ENCODE measurements at regions not wholly inside any gene's neighbourhood (a gene's known extent, or its start where the extent isn't known, plus 50 kb on each side); places are given as distances from the start of the nearest gene placed in this dataset.
"Not testable (repeated sequence)": the region's sequence is repeated elsewhere in the genome, so short reads cannot be mapped to it uniquely, and the experiment has no call there.

DNA sequence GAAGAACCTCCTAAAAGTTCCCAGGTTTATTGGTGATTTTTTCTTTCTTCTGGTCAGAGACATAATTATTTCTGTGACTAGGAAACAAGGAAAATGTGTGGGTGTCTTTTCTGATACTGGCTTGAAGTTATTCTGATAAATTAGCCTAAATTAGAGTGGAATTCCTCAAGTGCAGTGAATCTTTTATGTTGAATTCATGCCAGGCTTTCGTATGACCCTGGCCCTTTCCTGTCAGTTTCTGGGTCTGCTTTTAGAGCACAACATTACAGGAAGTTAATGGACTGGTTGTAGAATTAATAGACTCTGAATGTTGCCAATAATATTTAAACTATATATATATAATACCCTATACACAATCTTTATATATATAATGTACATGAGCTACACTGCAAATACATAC is 230.6 kb upstream of the KIAA1217 start:
- Histone ChIP-seq H3K27ac (no peak overlapping the region), H3K4me1 (no peaks in the 10 kb centered on the region), H3K36me3 (no peaks in the 10 kb centered on the region), H3K9me3 (no peaks in the 10 kb centered on the region), H3K27me3 (no peaks in the 10 kb centered on the region), H3K4me3 (no peak overlapping the region)
- no peak for ATAC-seq
- no peak for DNase-seq
- intact Hi-C loops (cut with DNase I): no loop called here
- no peak for TF ChIP-seq CTCF (IDR thresholded peaks at IDR 0.05)

DNA sequence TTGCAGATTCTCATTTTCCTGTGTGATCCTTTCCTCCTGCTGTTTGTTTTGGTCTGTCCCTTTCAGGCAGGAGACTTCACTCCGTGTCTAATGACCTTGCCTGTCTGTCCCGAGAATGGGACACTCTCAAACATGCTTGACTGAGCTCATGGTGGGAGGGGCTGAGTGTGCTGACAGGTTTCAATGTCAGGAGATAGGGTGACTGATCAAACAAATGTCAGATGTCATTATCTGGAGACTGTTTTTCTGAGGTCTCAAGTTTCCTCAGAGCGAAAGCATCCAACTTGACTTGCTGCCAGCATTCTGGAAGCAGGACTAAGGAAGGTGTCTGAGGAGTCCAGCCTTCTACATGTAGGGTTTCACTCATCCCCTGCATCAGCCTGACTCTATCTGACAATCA is 228.8 kb upstream of the KIAA1217 start:
- H3K27ac ChIP-seq: no peak overlapping the region
- ATAC-seq (no peak), DNase-seq (peak in 1 of 4 donors; percentile 10)
- TF ChIP-seq CTCF (IDR thresholded peaks at IDR 0.05): no peak
- H3K4me3 ChIP-seq: no peak overlapping the region
- intact Hi-C loops (cut with DNase I): no loop called here
- no peaks in the 10 kb centered on the region for H3K36me3 ChIP-seq
- H3K27me3 ChIP-seq: no peaks in the 10 kb centered on the region
- no peaks in the 10 kb centered on the region for H3K9me3 ChIP-seq
- H3K4me1 ChIP-seq: no peaks in the 10 kb centered on the region

DNA sequence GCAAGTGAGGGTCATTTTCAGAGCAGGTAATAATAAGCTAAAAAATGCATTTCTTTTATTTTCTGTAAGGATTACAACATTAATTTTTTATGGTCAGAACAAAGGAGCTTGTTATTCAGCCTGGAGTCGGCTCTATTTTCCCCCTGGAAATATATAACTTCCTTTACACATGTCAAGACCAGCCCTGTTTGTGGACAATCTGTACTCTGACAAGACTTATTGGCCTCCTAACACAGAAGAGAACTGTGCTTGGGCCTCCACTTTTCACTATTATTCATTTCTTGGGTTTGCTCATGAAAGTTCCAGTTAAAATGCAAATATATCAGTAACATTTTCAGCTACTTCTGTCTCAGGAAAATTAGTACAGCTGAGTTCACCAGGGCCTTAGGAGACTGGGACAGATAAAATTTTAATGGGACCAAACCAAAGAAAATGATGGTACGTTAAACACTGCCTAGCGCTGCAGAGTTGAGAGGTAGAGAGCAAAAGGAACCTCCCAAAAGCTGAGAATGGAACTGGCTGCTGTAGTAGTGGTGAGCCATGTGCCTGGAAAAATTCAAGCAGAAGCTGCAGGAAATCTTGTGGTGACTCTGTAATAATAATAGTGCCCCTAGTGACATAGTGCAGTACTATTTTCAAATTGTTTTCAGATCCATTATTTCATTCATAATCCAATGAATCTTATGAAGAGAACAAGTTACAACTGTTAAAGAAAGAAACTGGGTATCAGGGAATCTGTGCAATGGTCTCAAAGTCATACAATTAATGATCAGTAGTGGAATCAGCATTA is 227.2 kb upstream of the KIAA1217 start:
- no peak for ATAC-seq
- H3K9me3 ChIP-seq: no peaks in the 10 kb centered on the region
- intact Hi-C loops (cut with DNase I): no loop called here

GRCh38 chr10:23984405-23984804 is 224.5 kb upstream of the KIAA1217 start:
- H3K27ac ChIP-seq; H3K27me3 ChIP-seq; H3K36me3 ChIP-seq; DNase-seq; ATAC-seq; H3K4me3 ChIP-seq; H3K9me3 ChIP-seq; intact Hi-C loops (cut with DNase I); H3K4me1 ChIP-seq: not testable (repeated sequence)

More for the DNA sequence above, 227.2 kb upstream of the KIAA1217 start:
- H3K27ac ChIP-seq: no peak overlapping the region
- no peak for DNase-seq
- H3K36me3 ChIP-seq: no peaks in the 10 kb centered on the region
- TF ChIP-seq CTCF (IDR thresholded peaks at IDR 0.05): no peak
- H3K27me3 ChIP-seq: no peaks in the 10 kb centered on the region
- H3K4me1 ChIP-seq: no peaks in the 10 kb centered on the region
- no peak overlapping the region for H3K4me3 ChIP-seq

- Histone ChIP-seq H3K27me3 (no peaks in the 10 kb centered on the region), H3K4me1 (no peaks in the 10 kb centered on the region), H3K27ac (no peak overlapping the region), H3K9me3 (no peaks in the 10 kb centered on the region), H3K36me3 (no peaks in the 10 kb centered on the region), H3K4me3 (no peak overlapping the region)
- intact Hi-C loops (cut with DNase I): no loop called here
- TF ChIP-seq CTCF (IDR thresholded peaks at IDR 0.05): no peak
- DNase-seq (no peak), ATAC-seq (no peak)
These were observed 220.9 kb upstream of the KIAA1217 start for GRCh38 chr10:23988006-23988405.
